Fibroblast of peridontal ligament (primary cell): ENCODE measurements at regions not wholly inside any gene's neighbourhood (a gene's known extent, or its start where the extent isn't known, plus 50 kb on each side); places are given as distances from the start of the nearest gene placed in this dataset.
"Not testable (repeated sequence)": the region's sequence is repeated elsewhere in the genome, so short reads cannot be mapped to it uniquely, and the experiment has no call there.

Source experiments
- DNase-seq: peaks from one replicate; pipeline ENCODE4 v3.0.0-alpha.2; 2010; ENCODE audit errors: extremely low read depth

- DNase-seq, result no peak
Observed at GRCh38 chr7:91398341-91398740, 134.1 kb downstream of the FZD1 start.

GRCh38 chr7:91405092-91405788 is 141.0 kb downstream of the FZD1 start:
- DNase-seq, result no peak

GRCh38 chr7:91405873-91406272 is 141.6 kb downstream of the FZD1 start:
- DNase-seq, result not testable (repeated sequence)

GRCh38 chr7:91407942-91408341 is 143.7 kb downstream of the FZD1 start:
- peak; percentile 2 for DNase-seq

- DNase-seq, result no peak
Observed at GRCh38 chr7:91408388-91409154, 144.3 kb downstream of the FZD1 start.

- peak; percentile 18 for DNase-seq
Observed at GRCh38 chr7:91411060-91411459, 146.8 kb downstream of the FZD1 start.

- DNase-seq, result no peak
Observed at GRCh38 chr7:91412298-91412697, 148.1 kb downstream of the FZD1 start.

GRCh38 chr7:91414734-91415133 is 150.5 kb downstream of the FZD1 start:
- no peak for DNase-seq

GRCh38 chr7:91416155-91416865 is 152.1 kb downstream of the FZD1 start:
- DNase-seq, result no peak

GRCh38 chr7:91420606-91421005 is 156.4 kb downstream of the FZD1 start:
- DNase-seq, result no peak

GRCh38 chr7:91421018-91421417 is 156.8 kb downstream of the FZD1 start:
- DNase-seq, result no peak

- DNase-seq, result no peak
Observed at GRCh38 chr7:91424371-91424770, 160.1 kb downstream of the FZD1 start.

GRCh38 chr7:91425149-91425548 is 160.9 kb downstream of the FZD1 start:
- no peak for DNase-seq

GRCh38 chr7:91427051-91427450 is 162.8 kb downstream of the FZD1 start:
- no peak for DNase-seq

- DNase-seq, result peak; percentile 6
Observed at GRCh38 chr7:91431601-91432000, 167.4 kb downstream of the FZD1 start.

- peak; percentile 78 for DNase-seq
Observed at GRCh38 chr7:91434836-91435235, 170.6 kb downstream of the FZD1 start.

GRCh38 chr7:91435381-91436059 is 171.3 kb downstream of the FZD1 start:
- DNase-seq, result peak; percentile 50

- no peak for DNase-seq
Observed at GRCh38 chr7:91436655-91437054, 172.4 kb downstream of the FZD1 start.

GRCh38 chr7:91440198-91440597 is 176.0 kb downstream of the FZD1 start:
- DNase-seq, result not testable (repeated sequence)

- DNase-seq, result no peak
Observed at GRCh38 chr7:91443862-91444261, 179.6 kb downstream of the FZD1 start.

- no peak for DNase-seq
Observed at GRCh38 chr7:91446819-91447218, 182.6 kb downstream of the FZD1 start.

- no peak for DNase-seq
Observed at GRCh38 chr7:91455411-91455810, 191.2 kb downstream of the FZD1 start.
